HCT116 (cell line): ENCODE measurements at regions not wholly inside any gene's neighbourhood (a gene's known extent, or its start where the extent isn't known, plus 50 kb on each side); places are given as distances from the start of the nearest gene placed in this dataset.

Source experiments
- ATAC-seq: fragments of 200-7000 bp; cut with Tn5 transposase; 2 replicates; pipeline ENCODE4 v1.9.1; 2020; ENCODE audit warnings: mild to moderate bottlenecking, moderate library complexity
- BruUV-seq: library from RNA; stranded (reverse); fragments of 400-500 nt; replicated peaks from 2 replicates; lab custom pipeline; 2021; lab: Mats Ljungman, UMichigan
- CTCF ChIA-PET: fragments of 300-600 bp; sonication (Branson Sonifier 250); formaldehyde crosslinking; loops from one replicate; lab custom pipeline; 2021; ENCODE audit warnings: antibody characterized with exemption; lab: Charles Lee
- POLR2A ChIA-PET: fragments of 300-600, 350-600 bp; sonication (Branson Sonifier 250); formaldehyde crosslinking; loops from one replicate; lab custom pipeline; 2021; ENCODE audit warnings: antibody characterized with exemption; lab: Charles Lee
- RAD21 ChIA-PET, 2 experiments: fragments of 300-600 bp; sonication (Branson Sonifier 250); formaldehyde crosslinking; loops; one replicate each; lab custom pipeline; 2023; ENCODE audit warnings: low total read pairs in 2 of 2; ENCODE audit not compliant: uncharacterized antibody in 2 of 2, unreplicated experiment in 2 of 2, low non-redundant PET in 1 of 2; lab: Charles Lee
- DNase-seq: peaks from one replicate; pipeline ENCODE4 v3.0.0-alpha.2; 2010; ENCODE audit warnings: low read depth, low spot score
- H2AFZ ChIP-seq: fragments of 200-600 bp; shearing (Covaris generic), sonication (generic); 2 replicates; pipeline ENCODE4 v1.6.1; 2017; ENCODE audit warnings: low read depth, mixed run types, mixed read lengths, antibody characterized with exemption, low read length; ENCODE audit not compliant: poor library complexity, severe bottlenecking
- H3K27ac ChIP-seq: 2 replicates; pipeline ENCODE4 v1.5.1; 2012; ENCODE audit warnings: low read depth, low read length
- H3K27me3 ChIP-seq: fragments of 200-600 bp; sonication (generic); 2 replicates; pipeline ENCODE4 v1.6.1; 2016; ENCODE audit warnings: mixed run types, low read length, mixed read lengths; ENCODE audit not compliant: insufficient read depth
- H3K36me3 ChIP-seq, 2 experiments: fragments of 200-500 bp in 1 of 2; fragments of 200-600 bp in 1 of 2; sonication (Bioruptor generic) in 1 of 2; sonication (generic) in 1 of 2; 2 replicates each; pipeline versions ENCODE4 v1.5.1 to v1.6.1; 2014 to 2016; ENCODE audit warnings: low read length in 2 of 2, inconsistent platforms in 1 of 2, mixed read lengths in 1 of 2, mixed run types in 1 of 2; ENCODE audit not compliant: insufficient read depth in 2 of 2, control insufficient read depth in 1 of 2
- H3K4me1 ChIP-seq, 2 experiments: fragments of 200-600 bp in 1 of 2; sonication (generic) in 1 of 2; 2 replicates each; pipeline versions ENCODE4 v1.5.1 to v1.6.1; 2012 to 2017; ENCODE audit warnings: low read length in 2 of 2, inconsistent platforms in 1 of 2, mild to moderate bottlenecking in 1 of 2, mixed read lengths in 1 of 2, mixed run types in 1 of 2, moderate library complexity in 1 of 2; ENCODE audit not compliant: insufficient read depth in 2 of 2, control insufficient read depth in 1 of 2
- H3K4me2 ChIP-seq: fragments of 200-600 bp; sonication (generic); 2 replicates; pipeline ENCODE4 v1.6.1; 2017; ENCODE audit warnings: mixed run types, low read length, mixed read lengths
- H3K4me3 ChIP-seq, 2 experiments: fragments of 200-600 bp in 1 of 2; sonication (generic) in 1 of 2; replicated peaks in 1 of 2; 2 replicates each; pipeline ENCODE4 v1.5.1; 2011 to 2016; ENCODE audit warnings: low read length in 2 of 2, control low read depth in 1 of 2, low read depth in 1 of 2, mild to moderate bottlenecking in 1 of 2, mixed read lengths in 1 of 2, mixed run types in 1 of 2
- H3K79me2 ChIP-seq: fragments of 200-600 bp; sonication (generic); 2 replicates; pipeline ENCODE4 v1.6.1; 2017; ENCODE audit warnings: mild to moderate bottlenecking, mixed run types, low read length, moderate library complexity, mixed read lengths; ENCODE audit not compliant: insufficient read depth
- H3K9ac ChIP-seq: fragments of 200-600 bp; sonication (generic); 2 replicates; pipeline ENCODE4 v1.6.1; 2016; ENCODE audit warnings: low read length, mixed read lengths
- H3K9me2 ChIP-seq: fragments of 200-600 bp; sonication (generic), shearing (Covaris generic); 2 replicates; pipeline ENCODE4 v1.6.1; 2017; ENCODE audit warnings: mixed run types, mild to moderate bottlenecking, moderate library complexity; ENCODE audit not compliant: insufficient read depth
- H3K9me3 ChIP-seq, 2 experiments: fragments of 200-500 bp in 1 of 2; fragments of 200-600 bp in 1 of 2; sonication (Bioruptor generic) in 1 of 2; sonication (generic) in 1 of 2; 2 replicates each; pipeline ENCODE4 v1.6.1; 2014 to 2017; ENCODE audit warnings: low read length in 2 of 2, mixed read lengths in 2 of 2, inconsistent platforms in 1 of 2, low read depth in 1 of 2, mild to moderate bottlenecking in 1 of 2, mixed run types in 1 of 2, moderate library complexity in 1 of 2; ENCODE audit not compliant: control insufficient read depth in 1 of 2, insufficient read depth in 1 of 2
- H4K20me1 ChIP-seq: fragments of 200-600 bp; sonication (generic), shearing (Covaris generic); 2 replicates; pipeline ENCODE4 v1.6.1; 2017; ENCODE audit warnings: mixed run types, mild to moderate bottlenecking, moderate library complexity; ENCODE audit not compliant: insufficient read depth
- CTCF ChIP-seq, 3 experiments: fragments of 200-600 bp in 1 of 3; sonication (generic) in 1 of 3; IDR thresholded peaks in 2 of 3; conservative IDR thresholded peaks in 1 of 3; 2 replicates each; pipeline ENCODE4 v1.5.1; 2012 to 2017; ENCODE audit warnings: low read depth in 2 of 3, low read length in 2 of 3, antibody characterized with exemption in 1 of 3, borderline replicate concordance in 1 of 3, control low read depth in 1 of 3, mild to moderate bottlenecking in 1 of 3, mixed read lengths in 1 of 3, mixed run types in 1 of 3, moderate library complexity in 1 of 3; ENCODE audit not compliant: insufficient read depth in 1 of 3
- ELF1 ChIP-seq: IDR thresholded peaks from 2 replicates; pipeline ENCODE4 v1.6.1; 2012; ENCODE audit warnings: low read depth, borderline replicate concordance
- RAD21 ChIP-seq: IDR thresholded peaks from 2 replicates; pipeline ENCODE4 v1.6.1; 2012; ENCODE audit warnings: low read depth, mild to moderate bottlenecking
- intact Hi-C: fragments of 100-400 bp; cut with micrococcal nuclease; formaldehyde crosslinking; loops from 2 replicates; pipeline ENCODE4 v1.10.0; 2022

DNA sequence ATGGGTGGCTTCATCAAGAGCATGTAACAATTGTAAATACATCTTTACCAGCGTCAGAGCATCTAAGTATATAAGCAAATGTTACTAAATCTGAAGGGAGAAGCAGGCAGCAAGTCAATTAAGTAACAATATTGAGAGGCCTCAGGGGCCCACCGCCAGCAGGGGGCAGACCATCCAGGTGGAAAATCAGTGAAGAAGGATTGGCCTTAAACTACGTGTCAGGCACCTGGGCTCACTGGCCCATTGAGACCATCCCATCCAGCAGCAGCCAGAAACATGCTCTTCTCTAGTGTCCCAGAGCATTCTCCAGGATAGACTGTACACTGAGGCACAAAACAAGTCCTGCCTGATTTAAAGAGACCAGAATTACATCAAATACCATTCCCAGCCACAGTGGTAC lies 96.2 kb upstream of the SNTG2 start:
- no peaks in the 10 kb centered on the region for H4K20me1 ChIP-seq

More for the DNA sequence above, 96.2 kb upstream of the SNTG2 start:
- ChIA-PET CTCF (no interaction called here), RAD21 (no interaction called here), POLR2A (no interaction called here)
- TF ChIP-seq RAD21, result peak; percentile 55
- peak; percentile 54 to 79 (median 77); a peak in 5 of 6 replicates for TF ChIP-seq CTCF (IDR thresholded peaks at IDR 0.05 in 2 of 3, conservative IDR thresholded peaks at IDR 0.05 in 1 of 3; ENCODE audit: borderline replicate concordance in 1 of 3, insufficient read depth in 1 of 3, low read depth in 2 of 3, low read length in 2 of 3)
- TF ChIP-seq ELF1, result no peak
- Histone ChIP-seq H3K9ac (no peak overlapping the region), H3K4me1 (no peaks in the 10 kb centered on the region), H3K27me3 (no peaks in the 10 kb centered on the region), H3K4me2 (no peak overlapping the region), H3K9me2 (no peaks in the 10 kb centered on the region), H3K79me2 (no peaks in the 10 kb centered on the region), H2AFZ (no peak overlapping the region), H3K4me3 (no peak overlapping the region), H3K36me3 (no peaks in the 10 kb centered on the region), H3K9me3 (no peaks in the 10 kb centered on the region), H3K27ac (no peak overlapping the region)
- intact Hi-C loops, result loop anchor here (2.0 to 5.0 kb wide), 2 partner anchors 288 to 692 kb away; no protein-coding TSS in a partner anchor
- DNase-seq (peak; percentile 36), ATAC-seq (peak; percentile 87)
- no TSS peak for BruUV-seq
